Subcutaneous abdominal adipose tissue (tissue), 5 donors: ENCODE measurements at regions not wholly inside any gene's neighbourhood (a gene's known extent, or its start where the extent isn't known, plus 50 kb on each side); places are given as distances from the start of the nearest gene placed in this dataset.

Experiments used
- H3K27ac ChIP-seq: one replicate; pipeline ENCODE4 v1.7.0; 2013; ENCODE audit warnings: low read depth, mild to moderate bottlenecking, inconsistent platforms, low read length, moderate library complexity
- H3K27me3 ChIP-seq, 5 donors: one replicate each; pipeline ENCODE4 v1.7.0; 2013; ENCODE audit warnings: low read length in 5 of 5, inconsistent platforms in 1 of 5; ENCODE audit not compliant: control insufficient read depth in 5 of 5, insufficient read depth in 4 of 5
- H3K36me3 ChIP-seq, 5 donors: one replicate each; pipeline ENCODE4 v1.7.0; 2013; ENCODE audit warnings: low read length in 5 of 5; ENCODE audit not compliant: control insufficient read depth in 5 of 5, insufficient read depth in 5 of 5
- H3K4me1 ChIP-seq, 5 donors: one replicate each; pipeline ENCODE4 v1.7.0; 2013; ENCODE audit warnings: low read length in 5 of 5, mild to moderate bottlenecking in 3 of 5, moderate library complexity in 1 of 5; ENCODE audit not compliant: control insufficient read depth in 5 of 5, insufficient read depth in 5 of 5
- H3K4me3 ChIP-seq, 5 donors: one replicate each; pipeline ENCODE4 v1.7.0; 2013; ENCODE audit warnings: low read length in 5 of 5, low read depth in 1 of 5
- H3K9ac ChIP-seq, 5 donors: one replicate each; pipeline ENCODE4 v1.7.0; 2013; ENCODE audit warnings: low read length in 5 of 5, mild to moderate bottlenecking in 4 of 5, moderate library complexity in 3 of 5
- H3K9me3 ChIP-seq, 5 donors: one replicate each; pipeline ENCODE4 v1.7.0; 2013; ENCODE audit warnings: low read length in 5 of 5; ENCODE audit not compliant: control insufficient read depth in 5 of 5
- donor health status: healthy.
- donor health status: healthy.
- donor health status: healthy.
- donor health status: healthy.
- donor health status: healthy.

- H3K4me3 ChIP-seq: no peak overlapping the region
- H3K4me1 ChIP-seq: peaks cover 0 to 10% (median 0%) of the 10 kb centered on the region in 5 donors
- H3K27me3 ChIP-seq: no peaks in the 10 kb centered on the region
- no peak overlapping the region for H3K9ac ChIP-seq
- H3K9me3 ChIP-seq: no peaks in the 10 kb centered on the region
- H3K27ac ChIP-seq: no peak overlapping the region
- no peaks in the 10 kb centered on the region for H3K36me3 ChIP-seq
Measured at GRCh38 chr4:174036576-174036975, 246.9 kb downstream of the FBXO8 start.

GRCh38 chr4:174036111-174036510, 247.4 kb downstream of the FBXO8 start:
- no peaks in the 10 kb centered on the region for H3K27me3 ChIP-seq
- H3K27ac ChIP-seq: no peak overlapping the region
- peaks cover 0 to 10% (median 0%) of the 10 kb centered on the region in 5 donors for H3K4me1 ChIP-seq
- H3K4me3 ChIP-seq: no peak overlapping the region
- H3K9ac ChIP-seq: no peak overlapping the region
- H3K9me3 ChIP-seq: no peaks in the 10 kb centered on the region
- no peaks in the 10 kb centered on the region for H3K36me3 ChIP-seq

- no peaks in the 10 kb centered on the region for H3K36me3 ChIP-seq
- H3K27me3 ChIP-seq: no peaks in the 10 kb centered on the region
- no peak overlapping the region for H3K9ac ChIP-seq
- no peak overlapping the region for H3K27ac ChIP-seq
- no peaks in the 10 kb centered on the region for H3K9me3 ChIP-seq
- no peak overlapping the region for H3K4me3 ChIP-seq
- H3K4me1 ChIP-seq: no peaks in the 10 kb centered on the region
Measured at GRCh38 chr4:174023641-174024040, 259.8 kb downstream of the FBXO8 start.

- Histone ChIP-seq H3K27me3 (no peaks in the 10 kb centered on the region), H3K27ac (no peak overlapping the region), H3K9me3 (no peaks in the 10 kb centered on the region), H3K4me1 (no peaks in the 10 kb centered on the region), H3K4me3 (no peak overlapping the region), H3K9ac (no peak overlapping the region), H3K36me3 (no peaks in the 10 kb centered on the region)
Measured at GRCh38 chr4:174018236-174018635, 265.2 kb downstream of the FBXO8 start.

- H3K4me1 ChIP-seq: no peaks in the 10 kb centered on the region
- H3K4me3 ChIP-seq: no peak overlapping the region
- H3K9ac ChIP-seq: no peak overlapping the region
- H3K36me3 ChIP-seq: no peaks in the 10 kb centered on the region
- no peaks in the 10 kb centered on the region for H3K27me3 ChIP-seq
- H3K9me3 ChIP-seq: no peaks in the 10 kb centered on the region
- no peak overlapping the region for H3K27ac ChIP-seq
Measured at GRCh38 chr4:174016251-174016650, 267.2 kb downstream of the FBXO8 start.

- Histone ChIP-seq H3K27me3 (no peaks in the 10 kb centered on the region), H3K9ac (no peak overlapping the region), H3K36me3 (no peaks in the 10 kb centered on the region), H3K4me1 (no peaks in the 10 kb centered on the region), H3K9me3 (no peaks in the 10 kb centered on the region), H3K27ac (no peak overlapping the region), H3K4me3 (no peak overlapping the region)
Measured at GRCh38 chr4:174012886-174013259, 270.6 kb downstream of the FBXO8 start.

GRCh38 chr4:174012135-174012885, 271.2 kb downstream of the FBXO8 start:
- no peaks in the 10 kb centered on the region for H3K36me3 ChIP-seq
- H3K4me3 ChIP-seq: no peak overlapping the region
- H3K9me3 ChIP-seq: no peaks in the 10 kb centered on the region
- no peak overlapping the region for H3K9ac ChIP-seq
- H3K4me1 ChIP-seq: no peaks in the 10 kb centered on the region
- H3K27ac ChIP-seq: no peak overlapping the region
- no peaks in the 10 kb centered on the region for H3K27me3 ChIP-seq

GRCh38 chr4:174010547-174010946, 272.9 kb downstream of the FBXO8 start:
- Histone ChIP-seq H3K27me3 (no peaks in the 10 kb centered on the region), H3K4me1 (no peaks in the 10 kb centered on the region), H3K36me3 (no peaks in the 10 kb centered on the region), H3K9ac (no peak overlapping the region), H3K9me3 (no peaks in the 10 kb centered on the region), H3K4me3 (no peak overlapping the region), H3K27ac (no peak overlapping the region)

- H3K4me1 ChIP-seq: no peaks in the 10 kb centered on the region
- H3K9ac ChIP-seq: no peak overlapping the region
- no peak overlapping the region for H3K27ac ChIP-seq
- H3K36me3 ChIP-seq: no peaks in the 10 kb centered on the region
- H3K4me3 ChIP-seq: no peak overlapping the region
- no peaks in the 10 kb centered on the region for H3K27me3 ChIP-seq
- no peaks in the 10 kb centered on the region for H3K9me3 ChIP-seq
Measured at GRCh38 chr4:174009686-174010451, 273.6 kb downstream of the FBXO8 start.

GRCh38 chr4:174005422-174005821, 278.0 kb downstream of the FBXO8 start:
- H3K4me3 ChIP-seq: no peak overlapping the region
- no peak overlapping the region for H3K27ac ChIP-seq
- H3K9me3 ChIP-seq: no peaks in the 10 kb centered on the region
- H3K4me1 ChIP-seq: no peaks in the 10 kb centered on the region
- H3K36me3 ChIP-seq: no peaks in the 10 kb centered on the region
- H3K27me3 ChIP-seq: no peaks in the 10 kb centered on the region
- H3K9ac ChIP-seq: no peak overlapping the region
